ENCODE measurements at regions not wholly inside any gene's neighbourhood (a gene's known extent, or its start where the extent isn't known, plus 50 kb on each side); places are given as distances from the start of the nearest gene placed in this dataset.

DNA sequence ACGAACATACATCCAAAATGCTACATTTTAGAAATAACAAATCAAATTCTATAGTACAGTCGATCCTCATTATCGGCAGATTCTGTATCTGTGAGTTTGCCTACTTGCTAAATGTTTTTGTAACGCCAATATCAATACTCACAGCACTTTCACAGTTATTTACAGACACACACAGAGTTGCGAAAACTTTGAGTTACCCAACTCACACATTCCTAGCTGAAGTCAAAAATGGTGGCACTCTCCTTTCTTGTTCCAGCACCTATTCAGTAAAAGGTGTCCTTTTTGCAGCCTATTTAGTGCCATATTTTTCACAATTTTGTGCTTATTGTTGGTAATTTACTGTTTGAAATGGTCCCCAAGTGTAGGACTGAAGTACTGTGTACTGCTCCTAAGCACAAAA, 161.7 kb downstream of the AKR1D1 start:
- TF ChIP-seq CHD2 (IDR thresholded peaks at IDR 0.05; ENCODE audit: low read length, partially characterized antibody) = no peak
- no peak for TF ChIP-seq YY1 (IDR thresholded peaks at IDR 0.05; ENCODE audit: low read depth)
- TF ChIP-seq POLR2AphosphoS5 (IDR thresholded peaks at IDR 0.05; ENCODE audit: low read depth, low read length) = no peak
- no peak for TF ChIP-seq TEAD4 (IDR thresholded peaks at IDR 0.05; ENCODE audit: borderline replicate concordance, insufficient read depth)
- TF ChIP-seq, protein P1, sequence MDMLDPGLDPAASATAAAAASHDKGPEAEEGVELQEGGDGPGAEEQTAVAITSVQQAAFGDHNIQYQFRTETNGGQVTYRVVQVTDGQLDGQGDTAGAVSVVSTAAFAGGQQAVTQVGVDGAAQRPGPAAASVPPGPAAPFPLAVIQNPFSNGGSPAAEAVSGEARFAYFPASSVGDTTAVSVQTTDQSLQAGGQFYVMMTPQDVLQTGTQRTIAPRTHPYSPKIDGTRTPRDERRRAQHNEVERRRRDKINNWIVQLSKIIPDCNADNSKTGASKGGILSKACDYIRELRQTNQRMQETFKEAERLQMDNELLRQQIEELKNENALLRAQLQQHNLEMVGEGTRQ (IDR thresholded peaks at IDR 0.05; ENCODE audit: borderline replicate concordance, low read depth, low read length) = no peak
- TF ChIP-seq, protein P2, sequence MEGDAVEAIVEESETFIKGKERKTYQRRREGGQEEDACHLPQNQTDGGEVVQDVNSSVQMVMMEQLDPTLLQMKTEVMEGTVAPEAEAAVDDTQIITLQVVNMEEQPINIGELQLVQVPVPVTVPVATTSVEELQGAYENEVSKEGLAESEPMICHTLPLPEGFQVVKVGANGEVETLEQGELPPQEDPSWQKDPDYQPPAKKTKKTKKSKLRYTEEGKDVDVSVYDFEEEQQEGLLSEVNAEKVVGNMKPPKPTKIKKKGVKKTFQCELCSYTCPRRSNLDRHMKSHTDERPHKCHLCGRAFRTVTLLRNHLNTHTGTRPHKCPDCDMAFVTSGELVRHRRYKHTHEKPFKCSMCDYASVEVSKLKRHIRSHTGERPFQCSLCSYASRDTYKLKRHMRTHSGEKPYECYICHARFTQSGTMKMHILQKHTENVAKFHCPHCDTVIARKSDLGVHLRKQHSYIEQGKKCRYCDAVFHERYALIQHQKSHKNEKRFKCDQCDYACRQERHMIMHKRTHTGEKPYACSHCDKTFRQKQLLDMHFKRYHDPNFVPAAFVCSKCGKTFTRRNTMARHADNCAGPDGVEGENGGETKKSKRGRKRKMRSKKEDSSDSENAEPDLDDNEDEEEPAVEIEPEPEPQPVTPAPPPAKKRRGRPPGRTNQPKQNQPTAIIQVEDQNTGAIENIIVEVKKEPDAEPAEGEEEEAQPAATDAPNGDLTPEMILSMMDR (IDR thresholded peaks at IDR 0.05) = no peak
- TF ChIP-seq TAF1 (IDR thresholded peaks at IDR 0.05; ENCODE audit: borderline replicate concordance, low read depth, low read length) = no peak
- TF ChIP-seq FOXJ3 (CRISPR knock-in tag; IDR thresholded peaks at IDR 0.05) = no peak
- TF ChIP-seq RXRA (IDR thresholded peaks at IDR 0.05; ENCODE audit: borderline replicate concordance, low read depth) = no peak
- no peak for TF ChIP-seq JUND (IDR thresholded peaks at IDR 0.05)
- TF ChIP-seq, protein P3, sequence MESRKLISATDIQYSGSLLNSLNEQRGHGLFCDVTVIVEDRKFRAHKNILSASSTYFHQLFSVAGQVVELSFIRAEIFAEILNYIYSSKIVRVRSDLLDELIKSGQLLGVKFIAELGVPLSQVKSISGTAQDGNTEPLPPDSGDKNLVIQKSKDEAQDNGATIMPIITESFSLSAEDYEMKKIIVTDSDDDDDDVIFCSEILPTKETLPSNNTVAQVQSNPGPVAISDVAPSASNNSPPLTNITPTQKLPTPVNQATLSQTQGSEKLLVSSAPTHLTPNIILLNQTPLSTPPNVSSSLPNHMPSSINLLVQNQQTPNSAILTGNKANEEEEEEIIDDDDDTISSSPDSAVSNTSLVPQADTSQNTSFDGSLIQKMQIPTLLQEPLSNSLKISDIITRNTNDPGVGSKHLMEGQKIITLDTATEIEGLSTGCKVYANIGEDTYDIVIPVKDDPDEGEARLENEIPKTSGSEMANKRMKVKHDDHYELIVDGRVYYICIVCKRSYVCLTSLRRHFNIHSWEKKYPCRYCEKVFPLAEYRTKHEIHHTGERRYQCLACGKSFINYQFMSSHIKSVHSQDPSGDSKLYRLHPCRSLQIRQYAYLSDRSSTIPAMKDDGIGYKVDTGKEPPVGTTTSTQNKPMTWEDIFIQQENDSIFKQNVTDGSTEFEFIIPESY (IDR thresholded peaks at IDR 0.05; ENCODE audit: borderline replicate concordance, low read depth) = no peak
- TF ChIP-seq, protein P4, sequence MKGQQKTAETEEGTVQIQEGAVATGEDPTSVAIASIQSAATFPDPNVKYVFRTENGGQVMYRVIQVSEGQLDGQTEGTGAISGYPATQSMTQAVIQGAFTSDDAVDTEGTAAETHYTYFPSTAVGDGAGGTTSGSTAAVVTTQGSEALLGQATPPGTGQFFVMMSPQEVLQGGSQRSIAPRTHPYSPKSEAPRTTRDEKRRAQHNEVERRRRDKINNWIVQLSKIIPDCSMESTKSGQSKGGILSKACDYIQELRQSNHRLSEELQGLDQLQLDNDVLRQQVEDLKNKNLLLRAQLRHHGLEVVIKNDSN (IDR thresholded peaks at IDR 0.05; ENCODE audit: borderline replicate concordance, low read depth) = no peak
- no peak for TF ChIP-seq EP300 (IDR thresholded peaks at IDR 0.05; ENCODE audit: borderline replicate concordance in 1 of 2, low read depth in 1 of 2, low read length in 1 of 2)

All from SK-N-SH (cell line).